ENCODE measurements at regions not wholly inside any gene's neighbourhood (a gene's known extent, or its start where the extent isn't known, plus 50 kb on each side); places are given as distances from the start of the nearest gene placed in this dataset.

DNA sequence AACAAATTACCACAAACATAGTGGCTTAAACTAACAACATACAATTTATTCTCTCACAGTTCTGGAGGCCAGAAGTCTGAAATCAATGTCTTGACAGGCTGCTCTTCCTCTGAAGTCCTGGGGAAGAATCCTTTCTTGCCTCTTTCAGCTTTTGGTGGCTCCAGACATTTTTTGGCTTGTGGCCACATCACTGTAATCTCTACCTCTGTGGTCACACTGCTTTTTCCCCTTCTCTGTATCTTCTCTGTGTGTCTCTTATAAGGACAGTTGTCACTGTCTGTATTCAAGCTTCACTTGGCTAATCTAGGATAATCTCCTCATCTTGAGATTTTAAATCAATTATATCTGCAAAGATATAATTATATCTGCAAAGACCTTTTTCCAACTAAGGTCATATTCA, 80.3 kb upstream of the ABHD2 start:
- TF ChIP-seq, protein P1, sequence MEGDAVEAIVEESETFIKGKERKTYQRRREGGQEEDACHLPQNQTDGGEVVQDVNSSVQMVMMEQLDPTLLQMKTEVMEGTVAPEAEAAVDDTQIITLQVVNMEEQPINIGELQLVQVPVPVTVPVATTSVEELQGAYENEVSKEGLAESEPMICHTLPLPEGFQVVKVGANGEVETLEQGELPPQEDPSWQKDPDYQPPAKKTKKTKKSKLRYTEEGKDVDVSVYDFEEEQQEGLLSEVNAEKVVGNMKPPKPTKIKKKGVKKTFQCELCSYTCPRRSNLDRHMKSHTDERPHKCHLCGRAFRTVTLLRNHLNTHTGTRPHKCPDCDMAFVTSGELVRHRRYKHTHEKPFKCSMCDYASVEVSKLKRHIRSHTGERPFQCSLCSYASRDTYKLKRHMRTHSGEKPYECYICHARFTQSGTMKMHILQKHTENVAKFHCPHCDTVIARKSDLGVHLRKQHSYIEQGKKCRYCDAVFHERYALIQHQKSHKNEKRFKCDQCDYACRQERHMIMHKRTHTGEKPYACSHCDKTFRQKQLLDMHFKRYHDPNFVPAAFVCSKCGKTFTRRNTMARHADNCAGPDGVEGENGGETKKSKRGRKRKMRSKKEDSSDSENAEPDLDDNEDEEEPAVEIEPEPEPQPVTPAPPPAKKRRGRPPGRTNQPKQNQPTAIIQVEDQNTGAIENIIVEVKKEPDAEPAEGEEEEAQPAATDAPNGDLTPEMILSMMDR (IDR thresholded peaks at IDR 0.05; ENCODE audit: insufficient read depth, low read length, poor library complexity, severe bottlenecking) = no peak
- no peak for TF ChIP-seq EZH2phosphoT487 (conservative IDR thresholded peaks at IDR 0.05; ENCODE audit: low read length)
